Suprapubic skin (tissue), 3 donors: ENCODE measurements at regions not wholly inside any gene's neighbourhood (a gene's known extent, or its start where the extent isn't known, plus 50 kb on each side); places are given as distances from the start of the nearest gene placed in this dataset.

Source experiments
- POLR2AphosphoS5 ChIP-seq, 3 donors: sonication (generic); formaldehyde crosslinking; IDR thresholded peaks; one replicate each; pipeline ENCODE4 v1.6.1; 2017; ENCODE audit warnings: antibody characterized with exemption in 3 of 3
- TF ChIP-seq, protein P1 (sequence below), 2 donors: fragments of 200-600 bp in 1 of 2; fragments of 450-650 bp in 1 of 2; sonication (generic) in 1 of 2; IDR thresholded peaks; one replicate each; pipeline ENCODE4 v1.5.1; 2016 to 2019; ENCODE audit warnings: antibody characterized with exemption in 2 of 2, mild to moderate bottlenecking in 1 of 2, moderate library complexity in 1 of 2

DNA sequence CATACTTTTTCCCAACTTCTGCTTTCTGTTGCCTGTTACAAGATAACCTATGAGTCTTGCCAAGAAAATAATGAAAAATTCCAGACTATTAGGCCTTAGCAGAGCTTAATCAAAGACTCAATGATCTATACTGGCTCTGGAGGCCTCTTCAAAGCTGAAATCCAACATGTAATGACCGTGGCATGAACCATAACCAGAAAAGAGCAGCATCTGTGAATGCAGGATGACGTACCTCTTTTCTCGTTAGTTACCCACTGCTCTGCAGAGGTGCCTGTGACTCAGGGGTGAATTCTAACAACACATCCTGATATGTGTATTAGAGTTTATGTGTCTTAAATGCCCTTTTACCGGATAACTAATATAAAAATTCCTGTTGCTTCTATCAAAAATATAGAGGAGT lies 645.4 kb downstream of the PRELID2 start:
- no peak for TF ChIP-seq POLR2AphosphoS5 (IDR thresholded peaks at IDR 0.05)
- TF ChIP-seq, protein P1, sequence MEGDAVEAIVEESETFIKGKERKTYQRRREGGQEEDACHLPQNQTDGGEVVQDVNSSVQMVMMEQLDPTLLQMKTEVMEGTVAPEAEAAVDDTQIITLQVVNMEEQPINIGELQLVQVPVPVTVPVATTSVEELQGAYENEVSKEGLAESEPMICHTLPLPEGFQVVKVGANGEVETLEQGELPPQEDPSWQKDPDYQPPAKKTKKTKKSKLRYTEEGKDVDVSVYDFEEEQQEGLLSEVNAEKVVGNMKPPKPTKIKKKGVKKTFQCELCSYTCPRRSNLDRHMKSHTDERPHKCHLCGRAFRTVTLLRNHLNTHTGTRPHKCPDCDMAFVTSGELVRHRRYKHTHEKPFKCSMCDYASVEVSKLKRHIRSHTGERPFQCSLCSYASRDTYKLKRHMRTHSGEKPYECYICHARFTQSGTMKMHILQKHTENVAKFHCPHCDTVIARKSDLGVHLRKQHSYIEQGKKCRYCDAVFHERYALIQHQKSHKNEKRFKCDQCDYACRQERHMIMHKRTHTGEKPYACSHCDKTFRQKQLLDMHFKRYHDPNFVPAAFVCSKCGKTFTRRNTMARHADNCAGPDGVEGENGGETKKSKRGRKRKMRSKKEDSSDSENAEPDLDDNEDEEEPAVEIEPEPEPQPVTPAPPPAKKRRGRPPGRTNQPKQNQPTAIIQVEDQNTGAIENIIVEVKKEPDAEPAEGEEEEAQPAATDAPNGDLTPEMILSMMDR (IDR thresholded peaks at IDR 0.05): no peak
